Esophagus squamous epithelium (tissue), 4 donors: ENCODE measurements at regions not wholly inside any gene's neighbourhood (a gene's known extent, or its start where the extent isn't known, plus 50 kb on each side); places are given as distances from the start of the nearest gene placed in this dataset.

Experiments
- CTCF ChIP-seq, 6 experiments: fragments of 450-650 bp in 4 of 6; fragments of 200-600 bp in 2 of 6; sonication (generic) in 2 of 6; IDR thresholded peaks; one replicate each; pipeline ENCODE4 v1.5.1; 2016 to 2019; ENCODE audit warnings: antibody characterized with exemption in 6 of 6, mild to moderate bottlenecking in 4 of 6, moderate library complexity in 4 of 6
- POLR2A ChIP-seq, 4 donors: fragments of 450-650 bp; IDR thresholded peaks; one replicate each; pipeline ENCODE4 v1.6.1; 2017; ENCODE audit warnings: antibody characterized with exemption in 4 of 4, mild to moderate bottlenecking in 4 of 4, moderate library complexity in 3 of 4

GRCh38 chr12:40157336-40157735, 51.5 kb upstream of the SLC2A13 start:
- TF ChIP-seq CTCF (IDR thresholded peaks at IDR 0.05) (no peak), POLR2A (IDR thresholded peaks at IDR 0.05) (no peak)
